ENCODE measurements at regions not wholly inside any gene's neighbourhood (a gene's known extent, or its start where the extent isn't known, plus 50 kb on each side); places are given as distances from the start of the nearest gene placed in this dataset.
A peak's percentile ranks its signal among the peaks of the same experiment; 100 is the strongest.

- ATAC-seq (replicated peaks in 1 of 2) (no peak), DNase-seq (no peak)
- Mint-ChIP-seq H3K27me3 (ENCODE audit: low read depth) (no peaks in the 10 kb centered on the region), H3K36me3 (ENCODE audit: insufficient read depth in 2 of 2) (no peaks in the 10 kb centered on the region), H3K4me3 (no peak overlapping the region), H3K9me3 (no peaks in the 10 kb centered on the region), H3K4me1 (ENCODE audit: low read depth) (no peaks in the 10 kb centered on the region), H3K27ac (no peak overlapping the region)
These were observed 80.2 kb downstream of the TMEM47 start for GRCh38 chrX:34576864-34577263.

- Mint-ChIP-seq H3K4me1 (ENCODE audit: low read depth) (no peaks in the 10 kb centered on the region), H3K36me3 (ENCODE audit: insufficient read depth in 2 of 2) (peaks cover 0 to 5% of the 10 kb centered on the region in 2 donors), H3K9me3 (peaks cover 4 to 10% of the 10 kb centered on the region in 2 donors), H3K27ac (no peak overlapping the region), H3K4me3 (no peak overlapping the region), H3K27me3 (ENCODE audit: low read depth) (no peaks in the 10 kb centered on the region)
- no peak for DNase-seq
- no peak for ATAC-seq (replicated peaks in 1 of 2)
These were observed 91.1 kb downstream of the TMEM47 start for GRCh38 chrX:34565981-34566380.

- H3K4me3 Mint-ChIP-seq: no peak overlapping the region
- H3K27me3 Mint-ChIP-seq (ENCODE audit: low read depth): no peaks in the 10 kb centered on the region
- H3K27ac Mint-ChIP-seq: no peak overlapping the region
- peaks cover 0 to 2% of the 10 kb centered on the region in 2 donors for H3K36me3 Mint-ChIP-seq (ENCODE audit: insufficient read depth in 2 of 2)
- H3K4me1 Mint-ChIP-seq (ENCODE audit: low read depth): no peaks in the 10 kb centered on the region
- ATAC-seq (replicated peaks in 1 of 2): no peak
- DNase-seq: no peak
- peaks cover 0 to 4% of the 10 kb centered on the region in 2 donors for H3K9me3 Mint-ChIP-seq
These were observed 93.3 kb downstream of the TMEM47 start for GRCh38 chrX:34563804-34564203.

GRCh38 chrX:34563061-34563460 is 94.0 kb downstream of the TMEM47 start:
- no peak for ATAC-seq (replicated peaks in 1 of 2)
- Mint-ChIP-seq H3K27me3 (ENCODE audit: low read depth) (no peaks in the 10 kb centered on the region), H3K4me3 (no peak overlapping the region), H3K36me3 (ENCODE audit: insufficient read depth in 2 of 2) (no peaks in the 10 kb centered on the region), H3K4me1 (ENCODE audit: low read depth) (no peaks in the 10 kb centered on the region), H3K9me3 (peaks cover 0 to 4% of the 10 kb centered on the region in 2 donors), H3K27ac (no peak overlapping the region)
- DNase-seq: no peak

GRCh38 chrX:34562006-34562405 is 95.1 kb downstream of the TMEM47 start:
- H3K36me3 Mint-ChIP-seq (ENCODE audit: insufficient read depth in 2 of 2): no peaks in the 10 kb centered on the region
- no peaks in the 10 kb centered on the region for H3K27me3 Mint-ChIP-seq (ENCODE audit: low read depth)
- H3K27ac Mint-ChIP-seq: no peak overlapping the region
- H3K4me1 Mint-ChIP-seq (ENCODE audit: low read depth): no peaks in the 10 kb centered on the region
- H3K9me3 Mint-ChIP-seq: peaks cover 0 to 4% of the 10 kb centered on the region in 2 donors
- no peak for DNase-seq
- no peak for ATAC-seq (replicated peaks in 1 of 2)
- H3K4me3 Mint-ChIP-seq: no peak overlapping the region

- no peak for DNase-seq
- ATAC-seq (replicated peaks in 1 of 2): no peak
- H3K4me3 Mint-ChIP-seq: no peak overlapping the region
- no peaks in the 10 kb centered on the region for H3K27me3 Mint-ChIP-seq (ENCODE audit: low read depth)
- no peaks in the 10 kb centered on the region for H3K4me1 Mint-ChIP-seq (ENCODE audit: low read depth)
- H3K27ac Mint-ChIP-seq: no peak overlapping the region
- H3K9me3 Mint-ChIP-seq: peaks cover 0 to 7% of the 10 kb centered on the region in 2 donors
- no peaks in the 10 kb centered on the region for H3K36me3 Mint-ChIP-seq (ENCODE audit: insufficient read depth in 2 of 2)
These were observed 96.9 kb downstream of the TMEM47 start for GRCh38 chrX:34560180-34560579.

GRCh38 chrX:34559325-34559724 is 97.8 kb downstream of the TMEM47 start:
- peak in 1 of 2 donors; percentile 16 for DNase-seq
- H3K27me3 Mint-ChIP-seq (ENCODE audit: low read depth): no peaks in the 10 kb centered on the region
- H3K9me3 Mint-ChIP-seq: peaks cover 0 to 7% of the 10 kb centered on the region in 2 donors
- H3K4me3 Mint-ChIP-seq: no peak overlapping the region
- no peak overlapping the region for H3K27ac Mint-ChIP-seq
- H3K36me3 Mint-ChIP-seq (ENCODE audit: insufficient read depth in 2 of 2): no peaks in the 10 kb centered on the region
- ATAC-seq (replicated peaks in 1 of 2): peak in 1 of 2 donors; percentile 53
- H3K4me1 Mint-ChIP-seq (ENCODE audit: low read depth): no peaks in the 10 kb centered on the region

GRCh38 chrX:34557733-34558132 is 99.4 kb downstream of the TMEM47 start:
- Mint-ChIP-seq H3K27ac (no peak overlapping the region), H3K36me3 (ENCODE audit: insufficient read depth in 2 of 2) (no peaks in the 10 kb centered on the region), H3K4me1 (ENCODE audit: low read depth) (no peaks in the 10 kb centered on the region), H3K9me3 (peaks cover 0 to 3% of the 10 kb centered on the region in 2 donors), H3K27me3 (ENCODE audit: low read depth) (no peaks in the 10 kb centered on the region), H3K4me3 (no peak overlapping the region)
- DNase-seq (no peak), ATAC-seq (replicated peaks in 1 of 2) (no peak)

GRCh38 chrX:34555481-34555880 is 101.6 kb downstream of the TMEM47 start:
- H3K36me3 Mint-ChIP-seq (ENCODE audit: insufficient read depth in 2 of 2): no peaks in the 10 kb centered on the region

GRCh38 chrX:34546366-34546765 is 110.7 kb downstream of the TMEM47 start:
- Mint-ChIP-seq H3K9me3 (peaks cover 2% of the 10 kb centered on the region in 2 donors), H3K27ac (no peak overlapping the region)
- no peak for ATAC-seq (replicated peaks in 1 of 2)

More at GRCh38 chrX:34555481-34555880, 101.6 kb downstream of the TMEM47 start:
- ATAC-seq (replicated peaks in 1 of 2) (no peak), DNase-seq (no peak)
- no peak overlapping the region for H3K27ac Mint-ChIP-seq
- peaks cover 0 to 5% of the 10 kb centered on the region in 2 donors for H3K9me3 Mint-ChIP-seq
- H3K4me1 Mint-ChIP-seq (ENCODE audit: low read depth): no peaks in the 10 kb centered on the region
- H3K4me3 Mint-ChIP-seq: no peak overlapping the region
- H3K27me3 Mint-ChIP-seq (ENCODE audit: low read depth): no peaks in the 10 kb centered on the region

GRCh38 chrX:34528081-34528480 is 129.0 kb downstream of the TMEM47 start:
- peaks cover 5% of the 10 kb centered on the region for H3K4me1 Mint-ChIP-seq (ENCODE audit: low read depth)
- DNase-seq (no peak), ATAC-seq (replicated peaks in 1 of 2) (no peak)
- no peaks in the 10 kb centered on the region for H3K9me3 Mint-ChIP-seq
- H3K4me3 Mint-ChIP-seq: no peak overlapping the region
- no peaks in the 10 kb centered on the region for H3K27me3 Mint-ChIP-seq (ENCODE audit: low read depth)
- no peaks in the 10 kb centered on the region for H3K36me3 Mint-ChIP-seq (ENCODE audit: insufficient read depth in 2 of 2)
- H3K27ac Mint-ChIP-seq: no peak overlapping the region

More at GRCh38 chrX:34546366-34546765, 110.7 kb downstream of the TMEM47 start:
- Mint-ChIP-seq H3K27me3 (ENCODE audit: low read depth) (no peaks in the 10 kb centered on the region), H3K4me1 (ENCODE audit: low read depth) (no peaks in the 10 kb centered on the region), H3K4me3 (no peak overlapping the region), H3K36me3 (ENCODE audit: insufficient read depth in 2 of 2) (no peaks in the 10 kb centered on the region)
- DNase-seq: no peak

GRCh38 chrX:34521563-34521962 is 135.5 kb downstream of the TMEM47 start:
- no peak for ATAC-seq (replicated peaks in 1 of 2)
- H3K4me3 Mint-ChIP-seq: no peak overlapping the region
- no peaks in the 10 kb centered on the region for H3K27me3 Mint-ChIP-seq (ENCODE audit: low read depth)
- H3K27ac Mint-ChIP-seq: no peak overlapping the region
- peaks cover 0 to 2% of the 10 kb centered on the region in 2 donors for H3K9me3 Mint-ChIP-seq
- DNase-seq: no peak
- no peaks in the 10 kb centered on the region for H3K36me3 Mint-ChIP-seq (ENCODE audit: insufficient read depth in 2 of 2)
- no peaks in the 10 kb centered on the region for H3K4me1 Mint-ChIP-seq (ENCODE audit: low read depth)

GRCh38 chrX:34509394-34509793 is 147.7 kb downstream of the TMEM47 start:
- ATAC-seq (replicated peaks in 1 of 2) (no peak), DNase-seq (no peak)
- peaks cover 3% of the 10 kb centered on the region in 2 donors for H3K9me3 Mint-ChIP-seq
- no peak overlapping the region for H3K27ac Mint-ChIP-seq
- no peaks in the 10 kb centered on the region for H3K4me1 Mint-ChIP-seq (ENCODE audit: low read depth)
- no peaks in the 10 kb centered on the region for H3K36me3 Mint-ChIP-seq (ENCODE audit: insufficient read depth in 2 of 2)
- H3K4me3 Mint-ChIP-seq: no peak overlapping the region
- no peaks in the 10 kb centered on the region for H3K27me3 Mint-ChIP-seq (ENCODE audit: low read depth)

GRCh38 chrX:34503119-34503518 is 154.0 kb downstream of the TMEM47 start:
- no peak overlapping the region for H3K4me3 Mint-ChIP-seq
- no peak overlapping the region for H3K27ac Mint-ChIP-seq
- no peaks in the 10 kb centered on the region for H3K4me1 Mint-ChIP-seq (ENCODE audit: low read depth)
- DNase-seq (no peak), ATAC-seq (replicated peaks in 1 of 2) (no peak)
- H3K9me3 Mint-ChIP-seq: peaks cover 0 to 6% of the 10 kb centered on the region in 2 donors
- no peaks in the 10 kb centered on the region for H3K27me3 Mint-ChIP-seq (ENCODE audit: low read depth)
- H3K36me3 Mint-ChIP-seq (ENCODE audit: insufficient read depth in 2 of 2): peaks cover 0 to under 1% of the 10 kb centered on the region in 2 donors

Data from activated T-cell treated with anti-CD3 and anti-CD28 coated beads, Interleukin-2, amount 50 U/mL, for 72 hours (primary cell).